ENCODE measurements at regions not wholly inside any gene's neighbourhood (a gene's known extent, or its start where the extent isn't known, plus 50 kb on each side); places are given as distances from the start of the nearest gene placed in this dataset.

DNA sequence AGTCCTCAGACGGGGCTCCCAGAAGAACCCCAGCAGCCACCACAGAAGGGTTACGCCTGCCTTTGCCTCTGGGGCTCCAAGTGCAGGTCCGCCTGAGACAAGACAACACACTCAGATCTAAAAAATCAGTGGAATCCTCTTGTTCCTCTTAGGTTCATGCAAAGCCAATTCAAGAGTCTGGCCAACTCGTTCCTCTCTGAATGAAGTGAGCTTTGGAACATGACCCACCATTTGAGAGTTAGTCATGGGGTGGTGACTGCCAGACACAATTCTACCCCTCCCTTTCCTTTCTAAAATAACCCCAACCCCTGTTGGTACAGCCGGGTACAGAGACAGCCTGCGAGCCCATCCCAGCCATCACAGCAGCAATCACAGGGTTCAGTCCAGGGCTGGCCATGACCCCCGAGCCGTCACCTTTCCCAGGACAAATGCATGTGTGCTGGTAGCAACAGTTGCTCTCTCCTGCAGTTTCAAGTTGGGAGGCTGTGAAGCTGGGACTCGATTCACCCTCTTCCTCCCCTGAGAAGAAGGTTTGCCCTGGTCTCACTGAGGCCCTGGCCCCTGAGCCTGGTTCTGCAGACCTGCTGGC is 183.1 kb upstream of the SH3BP4 start:
- DNase-seq (ENCODE audit: low spot score) = no peak

DNA sequence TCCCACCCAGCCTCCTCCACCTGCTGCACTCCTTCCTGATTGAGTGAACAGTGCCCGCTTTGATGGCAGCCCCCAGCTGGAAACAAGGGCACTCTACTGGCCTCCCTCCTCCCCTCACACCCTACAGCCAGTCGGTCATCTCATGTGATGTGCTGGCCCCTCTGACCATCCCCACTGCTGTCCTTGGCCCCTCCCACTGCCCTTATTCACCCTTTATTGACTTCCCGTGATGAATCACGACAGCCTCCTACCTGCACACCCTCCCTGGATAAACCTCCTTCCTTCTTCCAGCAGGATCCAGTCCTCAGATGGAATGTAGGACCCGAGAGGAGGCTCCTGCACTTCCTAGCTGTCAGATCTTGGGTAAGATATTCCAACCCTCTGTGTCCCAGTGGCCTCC is 186.5 kb upstream of the SH3BP4 start:
- DNase-seq (ENCODE audit: low spot score) = no peak

- no peak for DNase-seq (ENCODE audit: low spot score)
These were observed 187.4 kb upstream of the SH3BP4 start for GRCh38 chr2:234764372-234764771.

DNA sequence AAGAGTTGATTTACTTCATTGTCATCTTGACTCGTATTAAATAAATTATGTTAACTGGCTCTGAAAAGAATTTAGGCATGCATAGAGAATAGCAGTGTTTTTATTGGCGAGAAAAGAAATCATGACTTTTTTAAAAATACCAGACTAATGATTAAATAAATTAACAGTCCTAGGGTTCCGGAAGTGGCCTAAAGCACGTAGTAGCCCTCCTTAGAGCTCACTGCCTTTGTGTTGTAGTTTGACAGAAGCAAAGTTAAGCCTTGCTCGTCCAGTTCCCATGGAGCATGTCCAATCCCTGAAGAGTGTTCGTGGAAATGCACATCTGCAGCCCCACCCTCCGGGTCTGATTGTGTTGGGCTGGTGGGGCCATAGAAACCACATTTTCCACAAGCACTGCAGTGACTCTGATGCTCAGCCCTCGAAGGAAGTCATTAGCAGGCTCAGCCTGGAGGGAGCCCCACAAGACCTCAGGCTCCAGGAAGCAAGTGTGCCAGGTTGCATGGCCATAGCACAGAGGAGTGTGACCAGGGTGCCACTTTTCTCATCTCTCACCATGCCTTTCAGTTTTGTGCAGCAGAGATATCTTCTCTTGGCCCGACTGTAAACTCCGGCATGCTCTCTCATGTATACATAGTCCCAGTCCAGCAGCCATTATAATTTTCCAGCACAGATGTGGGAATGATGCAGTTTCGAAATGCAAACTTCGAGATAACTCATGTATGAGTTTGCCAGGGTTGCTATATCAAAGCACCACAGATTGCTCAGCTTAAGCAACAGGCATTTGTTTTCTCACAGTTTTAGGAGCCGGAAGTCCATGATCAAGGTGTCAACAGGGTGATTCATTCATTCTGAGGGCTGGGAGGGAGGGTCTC is 188.6 kb upstream of the SH3BP4 start:
- DNase-seq (ENCODE audit: low spot score) = peak; percentile 42

DNA sequence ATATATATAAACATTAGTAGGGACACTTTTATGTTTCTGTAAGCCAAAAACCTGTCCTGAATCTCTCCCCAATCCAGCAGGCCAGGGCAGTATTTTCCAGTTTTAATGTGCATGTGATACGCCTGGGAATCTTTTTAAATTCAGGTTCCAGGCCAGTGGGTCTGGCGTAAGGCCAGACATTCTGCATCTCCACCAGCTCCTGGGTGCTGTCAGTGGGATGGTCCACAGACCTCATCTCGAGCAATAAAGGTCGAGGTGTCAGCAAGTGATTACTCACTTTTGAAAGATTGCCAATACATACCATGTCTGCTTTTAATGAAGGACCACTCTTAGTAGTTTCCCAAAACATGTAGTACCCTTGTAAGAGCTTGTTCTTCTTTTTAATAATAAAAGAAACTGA is 189.9 kb upstream of the SH3BP4 start:
- DNase-seq (ENCODE audit: low spot score) = no peak

DNA sequence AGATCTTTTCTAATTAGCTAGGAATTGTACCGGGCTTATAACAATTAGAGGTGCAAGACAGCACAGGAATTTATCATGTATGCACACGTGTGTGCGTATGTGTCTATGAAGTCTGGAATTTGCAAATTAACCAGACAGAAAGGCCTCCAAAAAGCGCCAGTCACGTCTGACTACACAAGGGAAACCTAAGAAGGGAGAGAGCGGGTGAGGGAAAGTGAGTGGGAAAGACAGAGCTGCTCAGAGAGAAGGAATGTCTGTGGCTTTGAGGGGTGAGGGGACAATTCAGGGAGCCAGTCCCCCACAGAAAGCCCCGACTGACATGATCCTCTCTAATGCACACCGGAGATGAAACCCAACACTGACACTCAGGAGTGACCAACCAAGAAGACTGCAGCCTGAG is 197.7 kb upstream of the SH3BP4 start:
- DNase-seq (ENCODE audit: low spot score) = no peak

- no peak for DNase-seq (ENCODE audit: low spot score)
These were observed 198.1 kb upstream of the SH3BP4 start for GRCh38 chr2:234753701-234754100.

GRCh38 chr2:234752966-234753365 is 198.9 kb upstream of the SH3BP4 start:
- no peak for DNase-seq (ENCODE audit: low spot score)

GRCh38 chr2:234751275-234751973 is 200.4 kb upstream of the SH3BP4 start:
- no peak for DNase-seq (ENCODE audit: low spot score)

- DNase-seq (ENCODE audit: low spot score) = no peak
These were observed 203.8 kb upstream of the SH3BP4 start for GRCh38 chr2:234747833-234748559.

GRCh38 chr2:234747032-234747431 is 204.8 kb upstream of the SH3BP4 start:
- DNase-seq (ENCODE audit: low spot score) = no peak

DNA sequence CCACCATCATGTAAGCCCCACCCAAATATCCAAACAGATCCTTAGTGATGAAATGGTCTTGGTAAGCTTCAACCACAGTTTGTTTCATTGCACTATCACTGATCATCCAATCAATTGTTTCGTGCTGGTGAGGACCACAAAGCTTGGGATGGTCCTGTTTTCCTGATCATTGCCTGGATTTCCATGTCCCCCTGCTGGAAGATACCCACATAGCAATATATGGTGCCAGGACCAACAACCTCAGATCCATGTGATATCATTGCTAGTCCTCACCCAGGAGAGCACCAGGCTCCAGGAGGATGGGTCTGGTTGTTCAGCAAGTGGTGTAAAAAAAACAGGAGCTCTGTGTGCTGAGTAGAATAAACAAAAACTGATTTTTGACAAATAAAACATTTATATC is 206.5 kb upstream of the SH3BP4 start:
- DNase-seq (ENCODE audit: low spot score) = no peak

- DNase-seq (ENCODE audit: low spot score) = no peak
These were observed 209.8 kb upstream of the SH3BP4 start for GRCh38 chr2:234741976-234742375.

DNA sequence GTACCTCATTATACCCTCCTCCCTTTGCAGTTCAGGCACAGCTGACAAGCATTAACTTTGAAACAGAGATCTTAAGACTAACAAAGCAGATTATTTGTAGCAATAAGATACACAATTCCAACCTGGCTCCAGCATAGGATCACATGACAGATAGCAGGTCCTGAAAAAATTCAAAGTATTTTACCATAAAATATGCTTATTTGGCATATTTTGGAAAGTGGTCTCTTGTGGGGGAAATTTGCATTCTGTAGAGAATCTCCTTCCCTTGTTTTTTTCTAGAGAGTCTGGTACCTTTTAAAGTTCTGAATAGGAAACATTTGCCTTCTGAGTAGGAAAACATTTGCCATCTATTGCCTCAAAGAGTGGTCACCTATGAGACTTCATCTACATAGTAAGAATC is 212.8 kb upstream of the SH3BP4 start:
- no peak for DNase-seq (ENCODE audit: low spot score)

DNA sequence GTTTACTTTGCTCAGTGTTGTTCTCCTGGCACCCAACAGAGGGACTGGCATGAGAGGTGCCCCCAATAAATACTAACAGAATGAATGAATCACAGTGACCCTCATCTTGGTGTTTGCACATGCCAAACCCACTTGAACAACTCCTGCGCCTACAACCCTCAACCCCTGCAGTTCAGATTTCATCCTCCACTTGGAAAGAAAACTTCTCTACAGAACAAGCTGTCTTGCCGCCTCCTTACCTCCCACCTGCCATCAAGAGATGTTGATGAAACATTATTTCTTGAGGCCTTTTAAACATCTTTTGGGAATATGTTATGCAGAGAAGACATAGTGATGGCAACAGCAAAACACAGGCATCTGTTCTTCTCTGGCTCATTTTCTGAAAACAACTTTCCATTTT is 216.0 kb upstream of the SH3BP4 start:
- no peak for DNase-seq (ENCODE audit: low spot score)

GRCh38 chr2:234733795-234734600 is 217.8 kb upstream of the SH3BP4 start:
- DNase-seq (ENCODE audit: low spot score) = no peak

DNA sequence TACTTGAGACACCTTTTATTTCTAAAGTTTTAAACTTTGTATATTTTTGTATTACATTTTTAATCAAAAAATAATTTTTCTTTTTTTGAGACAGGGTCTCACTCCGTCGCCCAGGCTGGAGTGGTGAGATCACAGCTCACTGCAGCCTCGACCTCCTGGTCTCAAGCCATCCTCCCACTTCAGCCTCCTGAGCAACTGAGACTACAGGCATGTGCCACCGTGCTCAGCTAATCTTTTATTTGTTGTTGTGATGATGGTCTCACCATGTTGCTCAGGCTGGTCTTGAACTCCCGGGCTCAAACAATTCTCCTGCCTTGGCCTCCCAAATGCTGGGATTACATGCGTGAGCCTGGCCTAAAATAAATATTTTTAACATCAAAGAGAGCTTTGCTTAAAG is 218.7 kb upstream of the SH3BP4 start:
- DNase-seq (ENCODE audit: low spot score) = no peak

- no peak for DNase-seq (ENCODE audit: low spot score)
These were observed 219.3 kb upstream of the SH3BP4 start for GRCh38 chr2:234732404-234733092.

DNA sequence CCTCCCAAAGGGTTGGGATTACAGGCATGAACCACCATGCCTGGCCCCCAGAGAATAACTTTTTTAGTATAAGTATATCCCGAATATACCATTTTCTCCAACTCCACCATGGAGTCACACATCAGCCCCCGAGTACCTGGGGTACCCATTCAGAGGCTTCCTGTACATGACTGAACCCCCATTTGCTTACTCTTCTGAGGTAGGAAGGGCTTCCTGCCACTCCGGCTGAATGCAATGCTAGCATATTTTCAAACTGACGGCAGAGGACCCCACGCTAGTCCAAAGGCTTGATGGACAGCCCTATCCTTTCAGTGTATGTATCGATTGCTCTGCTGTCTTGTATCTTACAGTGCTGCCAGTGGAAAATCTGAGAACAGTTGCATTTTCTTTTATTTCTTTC is 220.6 kb upstream of the SH3BP4 start:
- no peak for DNase-seq (ENCODE audit: low spot score)

DNA sequence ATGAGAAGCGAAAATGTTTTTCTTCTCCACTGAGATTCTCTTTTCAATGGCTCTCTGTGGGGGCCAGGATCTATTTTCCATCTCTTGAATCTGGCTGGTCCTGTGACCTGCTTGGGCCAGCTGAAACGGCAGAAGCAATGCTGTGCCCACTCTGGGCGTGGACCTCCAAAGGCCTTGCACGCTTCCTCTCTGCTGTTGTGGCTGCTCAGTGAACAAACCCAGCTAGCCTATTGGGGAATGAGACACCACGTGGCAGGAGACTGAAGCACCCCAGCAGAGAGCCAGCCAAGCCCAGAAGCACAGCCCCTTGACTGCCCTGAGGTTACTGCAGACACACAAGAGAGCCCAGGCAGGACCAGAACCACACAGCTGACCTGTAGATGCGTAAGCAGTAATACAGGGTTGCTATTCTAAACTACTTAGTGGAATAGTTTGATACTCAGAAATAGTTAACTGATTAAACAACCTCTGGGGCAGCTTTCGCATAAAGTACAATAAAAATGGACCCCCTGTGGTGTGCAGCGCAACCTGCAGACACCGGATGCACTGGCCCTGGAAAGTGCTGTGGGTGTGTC is 221.7 kb upstream of the SH3BP4 start:
- no peak for DNase-seq (ENCODE audit: low spot score)

Data from A172 (cell line).